HepG2 (cell line): ENCODE measurements at regions not wholly inside any gene's neighbourhood (a gene's known extent, or its start where the extent isn't known, plus 50 kb on each side); places are given as distances from the start of the nearest gene placed in this dataset.
"Not testable (repeated sequence)": the region's sequence is repeated elsewhere in the genome, so short reads cannot be mapped to it uniquely, and the experiment has no call there.

Source experiments
- ATAC-seq: fragments of 200-7000 bp; cut with Tn5 transposase; 3 replicates; pipeline ENCODE4 v1.9.1; 2020; ENCODE audit warnings: mild to moderate bottlenecking, moderate library complexity
- BruUV-seq: library from RNA; stranded (reverse); fragments of 400-500 nt; replicated peaks from 2 replicates; lab custom pipeline; 2021; lab: Mats Ljungman, UMichigan
- CTCF ChIA-PET: fragments of 300-600 bp; formaldehyde crosslinking; extraction: SDS; loops from one replicate; lab custom pipeline; 2021; ENCODE audit warnings: low total read pairs, inconsistent platforms, low intra/inter-chr PET ratio; lab: Yijun Ruan, JAX
- POLR2A ChIA-PET: fragments of 350-600 bp; sonication (Branson Sonifier 250); formaldehyde crosslinking; loops from one replicate; lab custom pipeline; 2020; ENCODE audit warnings: antibody characterized with exemption, inconsistent platforms; lab: Yijun Ruan, JAX
- DNase-seq: peaks from one replicate; pipeline ENCODE4 v3.0.0-alpha.2; 2015; ENCODE audit warnings: low spot score
- FAIRE-seq: peaks from 3 replicates; lab custom pipeline; 2011; peaks lifted over from hg19 to GRCh38; lab: Jason Lieb, UNC
- H2AFZ ChIP-seq: one replicate; pipeline ENCODE4 v1.6.1; 2011; ENCODE audit warnings: low read length, inconsistent platforms
- H3K27ac ChIP-seq: fragments of 300-600 bp; 3 replicates; pipeline ENCODE4 v1.8.0; 2011; ENCODE audit warnings: mixed run types, mild to moderate bottlenecking, mixed read lengths, low read length, inconsistent platforms; ENCODE audit not compliant: insufficient read depth; ENCODE audit errors: extremely low read length
- H3K27me3 ChIP-seq, 2 experiments: fragments of 200-600 bp in 1 of 2; 2 replicates in 1 of 2; 3 replicates in 1 of 2; pipeline versions ENCODE4 v1.6.0 to v1.8.0; 2011; ENCODE audit warnings: low read length in 2 of 2, mild to moderate bottlenecking in 2 of 2, moderate library complexity in 2 of 2, inconsistent platforms in 1 of 2; ENCODE audit not compliant: insufficient read depth in 2 of 2, control insufficient read depth in 1 of 2
- H3K36me3 ChIP-seq, 2 experiments: fragments of 200-600 bp in 1 of 2; replicated peaks in 1 of 2; 2 replicates in 1 of 2; 3 replicates in 1 of 2; pipeline versions ENCODE4 v1.5.1 to v1.8.0; 2011; ENCODE audit warnings: low read length in 2 of 2, inconsistent platforms in 1 of 2; ENCODE audit not compliant: insufficient read depth in 2 of 2, control insufficient read depth in 1 of 2
- H3K4me1 ChIP-seq: 2 replicates; pipeline ENCODE4 v1.5.1; 2012; ENCODE audit warnings: low read length, inconsistent platforms; ENCODE audit not compliant: insufficient read depth
- H3K4me2 ChIP-seq: 2 replicates; pipeline ENCODE4 v1.6.0; 2011; ENCODE audit warnings: low read depth, low read length, inconsistent platforms
- H3K4me3 ChIP-seq, 3 experiments: fragments of 200-600 bp in 1 of 3; sonication (generic), shearing (Covaris generic) in 1 of 3; replicated peaks in 1 of 3; 2 replicates each; pipeline ENCODE4 v1.5.1; 2011 to 2016; ENCODE audit warnings: low read length in 3 of 3, inconsistent platforms in 2 of 3, low read depth in 2 of 3, mild to moderate bottlenecking in 2 of 3, control low read depth in 1 of 3, mixed read lengths in 1 of 3; ENCODE audit not compliant: insufficient read depth in 1 of 3
- H3K79me2 ChIP-seq: one replicate; pipeline ENCODE4 v1.6.1; 2011; ENCODE audit warnings: low read length, inconsistent platforms; ENCODE audit not compliant: insufficient read depth
- H3K9ac ChIP-seq: 2 replicates; pipeline ENCODE4 v1.6.0; 2011; ENCODE audit warnings: mild to moderate bottlenecking, low read depth, low read length, inconsistent platforms; ENCODE audit not compliant: insufficient read depth
- H3K9me3 ChIP-seq: 2 replicates; pipeline ENCODE4 v1.5.1; 2012; ENCODE audit warnings: mild to moderate bottlenecking, low read length
- H4K20me1 ChIP-seq: 2 replicates; pipeline ENCODE4 v1.6.0; 2011; ENCODE audit warnings: inconsistent platforms, mild to moderate bottlenecking, low read length, moderate library complexity; ENCODE audit not compliant: insufficient read depth
- DDIT3 ChIP-seq: sonication (generic); formaldehyde crosslinking; IDR thresholded peaks from 2 replicates; pipeline ENCODE4 v1.4.0; 2020; ENCODE audit warnings: mild to moderate bottlenecking, missing genetic modification reagents
- ERF ChIP-seq: IDR thresholded peaks from 2 replicates; pipeline ENCODE4 v1.6.1; 2018; ENCODE audit warnings: missing biosample characterization, missing genetic modification reagents
- HOXA9 ChIP-seq: sonication (generic); formaldehyde crosslinking; IDR thresholded peaks from 2 replicates; pipeline ENCODE4 v1.8.1; 2022; ENCODE audit warnings: missing genetic modification reagents, mild to moderate bottlenecking, moderate library complexity, borderline replicate concordance
- HOXD1 ChIP-seq: sonication (generic); formaldehyde crosslinking; IDR thresholded peaks from 2 replicates; pipeline ENCODE4 v1.5.0; 2020; ENCODE audit warnings: missing genetic modification reagents
- RNF2 ChIP-seq: fragments of 450-650 bp; conservative IDR thresholded peaks from 2 replicates; pipeline ENCODE4 v1.6.1; 2016; ENCODE audit warnings: low read depth
- SMARCC2 ChIP-seq: fragments of 450-650 bp; IDR thresholded peaks from 2 replicates; pipeline ENCODE4 v1.6.1; 2017; ENCODE audit warnings: antibody characterized with exemption, mild to moderate bottlenecking
- YEATS2 ChIP-seq: sonication (generic); formaldehyde crosslinking; IDR thresholded peaks from 2 replicates; pipeline ENCODE4 v1.4.0; 2020; ENCODE audit warnings: missing genetic modification reagents, borderline replicate concordance
- ZNF292 ChIP-seq: sonication (generic); formaldehyde crosslinking; IDR thresholded peaks from 2 replicates; pipeline ENCODE4 v1.8.1; 2022; ENCODE audit warnings: mild to moderate bottlenecking, low read depth, missing genetic modification reagents, borderline replicate concordance
- ZNF572 ChIP-seq: sonication (generic); formaldehyde crosslinking; IDR thresholded peaks from 2 replicates; pipeline ENCODE4 v1.5.1; 2020; ENCODE audit warnings: mild to moderate bottlenecking, missing genetic modification reagents
- ZNF614 ChIP-seq: IDR thresholded peaks from 2 replicates; pipeline ENCODE4 v1.6.1; 2018; ENCODE audit warnings: missing biosample characterization, missing genetic modification reagents, inconsistent platforms, borderline replicate concordance
- whole genome bisulfite sequencing: methylation state at CpG from one replicate; pipeline ENCODE4 v1.1.6; 2017; ENCODE audit warnings: low lambda C conversion rate; 5-methylcytosine and 5-hydroxymethylcytosine counted together
- in situ Hi-C: cut with HindIII; loops from 2 replicates; pipeline ENCODE4 v1.10.0; 2017; ENCODE audit warnings: low pct_unique_long_range_greater_than_20kb; ENCODE audit not compliant: extremely low pct_ligation_motif_present
- intact Hi-C: fragments of 100-400 bp; cut with micrococcal nuclease; formaldehyde crosslinking; loops from one replicate; pipeline ENCODE4 v1.10.0; 2022; ENCODE audit not compliant: unreplicated experiment
- TF ChIP-seq, protein P1 (sequence below): sonication (generic); formaldehyde crosslinking; IDR thresholded peaks from 2 replicates; pipeline ENCODE4 v1.4.0; 2020; ENCODE audit warnings: missing genetic modification reagents, borderline replicate concordance
- TF ChIP-seq, protein P2 (sequence below): sonication (generic); formaldehyde crosslinking; IDR thresholded peaks from 2 replicates; pipeline ENCODE4 v1.4.0; 2020; ENCODE audit warnings: missing genetic modification reagents

DNA sequence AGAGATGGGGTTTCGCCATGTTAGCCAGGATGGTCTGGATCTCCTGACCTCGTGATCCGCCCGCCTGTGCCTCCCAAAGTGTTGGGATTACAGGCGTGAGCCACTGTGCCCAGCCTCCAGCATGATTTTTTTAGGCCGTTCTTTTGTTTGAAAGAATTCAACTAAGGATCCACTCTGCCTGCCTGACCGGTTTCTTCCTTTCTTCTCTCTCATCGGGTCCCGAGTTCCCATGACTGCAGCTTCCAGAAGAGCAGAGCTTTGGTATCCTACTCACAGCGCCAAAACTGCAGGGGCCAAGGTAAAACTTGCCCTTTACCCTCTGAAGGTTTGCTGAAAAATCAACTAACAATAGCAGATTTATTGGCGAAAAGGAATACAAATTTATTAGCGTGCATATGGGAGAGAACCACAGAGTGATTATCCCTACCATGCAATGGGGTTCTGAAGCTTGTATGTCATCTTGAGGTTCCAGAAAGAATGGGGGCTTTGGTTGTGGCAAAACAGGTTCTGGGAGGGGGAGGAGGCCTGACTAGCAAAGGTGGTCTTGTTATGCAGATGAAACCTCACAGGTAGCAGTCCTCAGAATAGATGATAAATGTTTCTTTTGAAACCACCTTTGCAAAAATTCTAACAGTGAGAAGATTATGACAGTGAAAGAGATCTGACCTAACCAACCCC lies 87.0 kb upstream of the MSH6 start:
- H3K27me3 ChIP-seq: peaks cover 0 to 4% of the 10 kb centered on the region in 2 experiments; a peak in 2 of 5 replicates
- ChIA-PET CTCF (no interaction called here), POLR2A (no interaction called here)
- no peak overlapping the region for H3K27ac ChIP-seq
- H3K79me2 ChIP-seq: no peaks in the 10 kb centered on the region
- H3K4me1 ChIP-seq: no peaks in the 10 kb centered on the region
- no peak overlapping the region for H3K4me2 ChIP-seq
- H3K9me3 ChIP-seq: no peaks in the 10 kb centered on the region
- DNase-seq: no peak
- intact Hi-C loops: no loop called here
- TF ChIP-seq HOXA9 (CRISPR knock-in tag) (no peak), SMARCC2 (no peak), ZNF292 (CRISPR knock-in tag) (no peak), ZNF572 (CRISPR knock-in tag) (no peak), YEATS2 (CRISPR knock-in tag) (no peak), HOXD1 (CRISPR knock-in tag) (no peak), ERF (CRISPR knock-in tag) (no peak), DDIT3 (CRISPR knock-in tag) (no peak), ZNF614 (no peak), RNF2 (no peak)
- TF ChIP-seq, protein P1, sequence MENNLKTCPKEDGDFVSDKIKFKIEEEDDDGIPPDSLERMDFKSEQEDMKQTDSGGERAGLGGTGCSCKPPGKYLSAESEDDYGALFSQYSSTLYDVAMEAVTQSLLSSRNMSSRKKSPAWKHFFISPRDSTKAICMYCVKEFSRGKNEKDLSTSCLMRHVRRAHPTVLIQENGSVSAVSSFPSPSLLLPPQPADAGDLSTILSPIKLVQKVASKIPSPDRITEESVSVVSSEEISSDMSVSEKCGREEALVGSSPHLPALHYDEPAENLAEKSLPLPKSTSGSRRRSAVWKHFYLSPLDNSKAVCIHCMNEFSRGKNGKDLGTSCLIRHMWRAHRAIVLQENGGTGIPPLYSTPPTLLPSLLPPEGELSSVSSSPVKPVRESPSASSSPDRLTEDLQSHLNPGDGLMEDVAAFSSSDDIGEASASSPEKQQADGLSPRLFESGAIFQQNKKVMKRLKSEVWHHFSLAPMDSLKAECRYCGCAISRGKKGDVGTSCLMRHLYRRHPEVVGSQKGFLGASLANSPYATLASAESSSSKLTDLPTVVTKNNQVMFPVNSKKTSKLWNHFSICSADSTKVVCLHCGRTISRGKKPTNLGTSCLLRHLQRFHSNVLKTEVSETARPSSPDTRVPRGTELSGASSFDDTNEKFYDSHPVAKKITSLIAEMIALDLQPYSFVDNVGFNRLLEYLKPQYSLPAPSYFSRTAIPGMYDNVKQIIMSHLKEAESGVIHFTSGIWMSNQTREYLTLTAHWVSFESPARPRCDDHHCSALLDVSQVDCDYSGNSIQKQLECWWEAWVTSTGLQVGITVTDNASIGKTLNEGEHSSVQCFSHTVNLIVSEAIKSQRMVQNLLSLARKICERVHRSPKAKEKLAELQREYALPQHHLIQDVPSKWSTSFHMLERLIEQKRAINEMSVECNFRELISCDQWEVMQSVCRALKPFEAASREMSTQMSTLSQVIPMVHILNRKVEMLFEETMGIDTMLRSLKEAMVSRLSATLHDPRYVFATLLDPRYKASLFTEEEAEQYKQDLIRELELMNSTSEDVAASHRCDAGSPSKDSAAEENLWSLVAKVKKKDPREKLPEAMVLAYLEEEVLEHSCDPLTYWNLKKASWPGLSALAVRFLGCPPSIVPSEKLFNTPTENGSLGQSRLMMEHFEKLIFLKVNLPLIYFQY (CRISPR knock-in tag): no peak
- TF ChIP-seq, protein P2, sequence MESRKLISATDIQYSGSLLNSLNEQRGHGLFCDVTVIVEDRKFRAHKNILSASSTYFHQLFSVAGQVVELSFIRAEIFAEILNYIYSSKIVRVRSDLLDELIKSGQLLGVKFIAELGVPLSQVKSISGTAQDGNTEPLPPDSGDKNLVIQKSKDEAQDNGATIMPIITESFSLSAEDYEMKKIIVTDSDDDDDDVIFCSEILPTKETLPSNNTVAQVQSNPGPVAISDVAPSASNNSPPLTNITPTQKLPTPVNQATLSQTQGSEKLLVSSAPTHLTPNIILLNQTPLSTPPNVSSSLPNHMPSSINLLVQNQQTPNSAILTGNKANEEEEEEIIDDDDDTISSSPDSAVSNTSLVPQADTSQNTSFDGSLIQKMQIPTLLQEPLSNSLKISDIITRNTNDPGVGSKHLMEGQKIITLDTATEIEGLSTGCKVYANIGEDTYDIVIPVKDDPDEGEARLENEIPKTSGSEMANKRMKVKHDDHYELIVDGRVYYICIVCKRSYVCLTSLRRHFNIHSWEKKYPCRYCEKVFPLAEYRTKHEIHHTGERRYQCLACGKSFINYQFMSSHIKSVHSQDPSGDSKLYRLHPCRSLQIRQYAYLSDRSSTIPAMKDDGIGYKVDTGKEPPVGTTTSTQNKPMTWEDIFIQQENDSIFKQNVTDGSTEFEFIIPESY (CRISPR knock-in tag): no peak
- BruUV-seq: no TSS peak
- 26% methylated on average over 12 of the region's 12 CpGs for WGBS
- in situ Hi-C loops: no loop called here
- ATAC-seq: no peak
- H4K20me1 ChIP-seq: no peaks in the 10 kb centered on the region
- no peak overlapping the region for H3K4me3 ChIP-seq
- FAIRE-seq: no peak
- no peaks in the 10 kb centered on the region for H3K36me3 ChIP-seq
- no peak overlapping the region for H2AFZ ChIP-seq
- H3K9ac ChIP-seq: no peak overlapping the region

GRCh38 chr2:47694451-47694850 lies 88.5 kb upstream of the MSH6 start:
- WGBS: 60% methylated on average over 13 of the region's 13 CpGs
- H3K36me3 ChIP-seq, H4K20me1 ChIP-seq, H3K4me3 ChIP-seq, H3K79me2 ChIP-seq, ATAC-seq, DNase-seq, H3K9ac ChIP-seq, intact Hi-C loops, H3K27me3 ChIP-seq, BruUV-seq, in situ Hi-C loops, POLR2A ChIA-PET, H3K4me1 ChIP-seq, FAIRE-seq, H3K4me2 ChIP-seq, H2AFZ ChIP-seq, CTCF ChIA-PET, H3K27ac ChIP-seq, H3K9me3 ChIP-seq: not testable (repeated sequence)
